DMS153 treated with DMSO at 0.1 percent for 48 hours (cell line): ENCODE measurements at regions not wholly inside any gene's neighbourhood (a gene's known extent, or its start where the extent isn't known, plus 50 kb on each side); places are given as distances from the start of the nearest gene placed in this dataset.

Source experiments
- DNase-seq: peaks from one replicate; lab custom pipeline; 2025; ENCODE audit not compliant: unreplicated experiment; lab: John Stamatoyannopoulos, UW

DNA sequence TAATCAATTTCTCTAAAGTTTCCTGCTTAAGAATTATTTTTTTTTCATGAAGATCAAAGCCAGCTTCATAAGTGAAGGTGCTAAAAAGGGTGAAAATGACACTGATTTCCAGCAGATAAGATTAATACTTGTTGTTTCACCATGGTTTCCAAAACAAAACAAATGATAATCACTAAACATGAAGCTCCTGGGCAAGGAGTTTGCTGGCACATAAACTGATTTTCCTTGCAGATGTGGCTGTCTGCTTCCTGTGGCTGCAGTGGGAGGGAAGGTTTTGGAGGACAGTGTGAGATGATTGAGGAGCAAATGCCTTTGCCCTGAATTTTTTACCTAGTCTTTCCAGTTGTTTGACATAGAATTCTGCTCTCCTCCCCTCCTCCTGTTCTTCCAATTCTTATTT lies 228.8 kb downstream of the DIPK2A start:
- DNase-seq = no peak

DNA sequence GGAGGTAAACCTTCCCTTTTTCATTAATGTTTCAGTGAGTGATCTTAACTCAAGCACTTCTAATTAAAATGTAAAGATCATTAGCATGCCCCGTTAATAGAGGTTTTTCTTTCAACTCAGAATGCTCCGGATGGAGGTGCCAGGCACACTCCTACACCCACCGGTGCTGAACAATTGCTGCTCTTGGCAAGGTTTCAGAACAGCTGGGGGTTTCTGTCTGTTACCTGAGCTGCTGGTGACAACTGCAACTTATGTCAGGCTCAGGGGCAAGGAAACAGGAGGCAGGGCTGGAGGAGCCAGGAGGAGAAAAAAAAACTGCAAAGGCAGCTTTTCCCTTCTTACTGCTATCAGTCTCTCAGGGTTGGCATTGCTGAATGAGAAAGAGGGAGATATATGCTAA lies 250.1 kb downstream of the DIPK2A start:
- peak; percentile 32 for DNase-seq

DNA sequence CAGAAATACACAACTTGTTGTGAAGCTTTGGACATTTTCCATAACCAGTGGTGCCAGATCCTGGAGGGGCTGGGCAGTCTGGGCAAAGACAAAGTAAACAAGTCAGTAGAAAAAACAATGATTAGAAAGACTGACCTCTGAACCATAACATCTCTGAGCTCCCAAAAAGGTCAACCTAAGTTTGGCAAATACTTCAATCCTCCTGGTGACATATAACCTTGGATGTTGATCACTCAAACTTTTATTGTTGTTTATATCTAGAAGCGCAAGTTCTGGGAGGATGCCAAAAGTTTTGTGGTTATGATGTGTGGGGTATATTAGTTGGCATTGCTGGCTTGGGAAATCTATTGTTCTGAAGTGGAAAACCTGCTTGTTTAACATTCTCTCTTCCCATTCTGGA lies 257.7 kb downstream of the DIPK2A start:
- DNase-seq = no peak

DNA sequence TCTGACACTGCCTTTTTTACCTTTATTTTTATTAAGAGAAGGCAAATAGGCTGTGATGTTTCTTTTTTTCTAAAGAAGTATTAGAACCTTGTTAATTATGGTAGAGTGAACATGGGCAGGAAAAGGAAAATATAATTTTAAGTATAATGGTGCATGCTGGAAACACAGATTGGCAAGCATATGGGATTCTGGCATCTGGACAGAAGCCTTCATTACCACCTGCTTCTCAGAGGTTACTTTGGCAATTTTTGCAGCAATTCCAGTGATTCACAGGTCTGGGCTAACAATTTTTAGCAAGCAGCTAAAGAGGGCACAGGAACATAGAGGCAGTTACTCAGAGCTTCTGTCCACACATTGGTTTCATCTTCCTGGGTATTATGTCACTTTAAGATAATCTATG lies 258.3 kb downstream of the DIPK2A start:
- DNase-seq = no peak

DNA sequence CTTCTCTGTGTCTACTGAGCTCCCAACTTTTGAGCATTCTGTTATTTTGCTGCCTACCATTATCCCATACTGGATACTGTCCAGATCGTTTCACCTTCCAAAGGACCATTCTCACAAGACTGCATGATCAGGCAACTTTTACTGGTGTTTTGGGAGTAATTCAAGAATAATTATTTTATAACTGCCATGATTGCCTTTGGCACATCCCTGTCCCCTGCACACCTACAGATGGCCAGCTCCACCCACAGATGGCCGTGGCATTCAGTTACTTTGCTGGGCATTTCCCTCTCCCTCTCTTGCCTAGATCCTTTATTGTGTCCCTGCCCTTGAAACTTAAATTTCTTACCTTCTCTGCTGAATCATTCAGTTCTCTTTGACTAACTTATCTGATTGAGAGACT lies 263.9 kb downstream of the DIPK2A start:
- no peak for DNase-seq

DNA sequence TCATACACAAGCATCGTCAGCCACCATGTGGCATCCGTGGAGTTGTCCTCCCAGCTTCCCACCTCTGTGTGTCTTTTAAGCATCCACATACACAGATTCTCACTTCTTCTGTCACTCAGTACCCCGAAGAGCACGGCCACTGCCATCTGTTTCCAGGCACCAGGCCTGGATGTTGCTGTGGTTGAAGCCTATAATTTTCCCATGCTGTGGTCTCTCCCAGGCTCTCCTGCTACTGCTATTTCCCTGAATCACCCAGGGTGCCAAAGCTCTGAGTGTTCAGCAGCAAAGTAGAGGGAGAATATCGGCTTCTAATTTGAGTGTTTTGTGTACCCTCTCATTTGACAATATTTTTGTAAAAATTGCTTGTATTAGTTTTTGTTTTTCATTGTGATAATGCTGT lies 265.7 kb downstream of the DIPK2A start:
- no peak for DNase-seq

DNA sequence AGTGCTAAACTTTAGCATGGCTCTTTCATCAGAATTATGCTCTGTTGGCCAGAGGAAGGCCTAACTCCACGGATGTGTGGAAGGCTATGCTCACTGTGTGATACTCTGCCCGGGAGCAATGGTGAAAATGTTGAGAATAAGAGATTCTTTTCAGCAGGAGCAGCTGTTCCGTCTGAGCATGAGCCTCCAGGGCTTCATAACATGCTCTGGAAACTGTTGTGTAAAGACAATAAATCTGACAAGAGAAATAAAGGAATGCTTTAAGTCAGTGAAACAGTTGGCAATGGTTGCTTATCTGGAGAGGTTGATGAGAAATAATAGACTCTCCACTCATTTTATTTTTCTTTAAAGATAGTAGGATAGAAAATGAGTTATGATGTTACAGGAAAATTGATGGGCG lies 269.8 kb downstream of the DIPK2A start:
- DNase-seq = no peak

DNA sequence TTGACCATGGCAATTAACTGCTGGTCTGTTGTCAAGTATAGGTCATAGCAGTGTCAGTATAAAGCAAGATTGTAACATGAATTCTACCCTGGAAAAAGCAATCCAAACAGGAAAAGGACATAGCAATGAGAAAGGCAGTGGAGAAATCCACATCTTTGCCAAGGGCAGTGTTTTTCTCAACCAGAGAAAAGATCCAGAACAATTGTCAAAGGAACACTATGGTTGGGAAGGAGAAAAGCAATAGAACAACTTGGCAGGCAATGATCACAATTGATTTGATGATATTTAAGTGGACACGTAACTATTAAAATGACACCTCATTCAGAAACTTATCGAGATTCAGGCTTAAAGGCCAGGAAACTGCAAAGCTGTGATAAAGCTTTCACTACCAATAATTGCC lies 271.1 kb downstream of the DIPK2A start:
- DNase-seq = no peak

DNA sequence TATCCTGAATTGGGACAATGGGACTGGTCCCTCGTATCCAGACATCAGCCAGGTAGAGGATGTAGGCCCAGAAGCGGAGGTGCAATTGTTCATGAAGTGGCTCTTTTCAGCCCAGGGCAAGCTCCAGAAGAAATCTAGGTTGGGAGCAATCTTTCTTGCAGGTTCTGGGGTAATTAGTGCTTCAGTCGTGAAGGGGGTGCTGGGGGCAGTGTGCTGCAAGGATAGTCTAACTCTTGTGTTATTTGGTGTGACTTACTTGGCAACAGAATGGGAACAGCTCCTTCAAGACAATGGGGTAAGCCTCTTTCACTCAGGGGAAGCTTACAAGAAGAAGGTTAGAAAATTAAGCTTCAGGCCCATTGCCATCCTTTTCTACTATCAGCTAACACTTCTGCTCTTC lies 273.0 kb downstream of the DIPK2A start:
- DNase-seq = no peak

DNA sequence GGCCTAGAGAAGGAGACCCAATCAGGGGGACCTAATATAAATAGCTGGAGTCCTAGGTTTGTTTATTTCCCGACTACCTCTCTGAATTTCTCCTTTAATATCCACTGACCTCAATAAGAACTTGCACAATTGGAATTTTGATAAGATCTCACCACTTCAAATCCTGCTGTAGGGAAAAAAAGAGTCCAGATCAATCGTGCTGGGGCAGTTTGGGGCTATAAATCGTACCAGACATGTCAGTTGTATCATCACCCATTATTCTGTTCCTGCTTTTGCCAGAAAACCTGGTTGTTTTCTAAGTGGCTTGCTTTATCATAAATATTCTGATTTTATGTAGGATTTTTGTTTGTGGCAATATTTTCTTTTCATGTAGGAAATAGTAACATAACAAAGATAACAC lies 281.3 kb downstream of the DIPK2A start:
- no peak for DNase-seq

DNA sequence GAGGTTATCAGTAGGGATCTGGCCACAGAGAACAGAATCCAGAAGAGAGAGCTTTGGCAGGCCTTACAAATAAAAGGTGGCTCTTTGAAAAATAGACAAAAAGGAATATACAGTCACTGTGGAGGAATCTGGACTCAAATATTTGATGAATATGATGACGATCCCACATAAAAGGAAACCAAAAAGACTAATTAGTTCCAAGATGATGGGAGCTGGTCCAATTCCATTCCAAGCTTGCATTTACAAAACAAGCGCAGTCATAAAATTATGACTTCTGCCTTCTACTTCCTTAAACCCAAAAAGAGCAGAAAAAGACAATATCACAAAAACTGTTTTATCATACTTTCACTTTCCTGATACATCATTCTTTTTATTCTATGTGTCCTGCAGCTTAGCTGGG lies 285.8 kb downstream of the DIPK2A start:
- DNase-seq = no peak

DNA sequence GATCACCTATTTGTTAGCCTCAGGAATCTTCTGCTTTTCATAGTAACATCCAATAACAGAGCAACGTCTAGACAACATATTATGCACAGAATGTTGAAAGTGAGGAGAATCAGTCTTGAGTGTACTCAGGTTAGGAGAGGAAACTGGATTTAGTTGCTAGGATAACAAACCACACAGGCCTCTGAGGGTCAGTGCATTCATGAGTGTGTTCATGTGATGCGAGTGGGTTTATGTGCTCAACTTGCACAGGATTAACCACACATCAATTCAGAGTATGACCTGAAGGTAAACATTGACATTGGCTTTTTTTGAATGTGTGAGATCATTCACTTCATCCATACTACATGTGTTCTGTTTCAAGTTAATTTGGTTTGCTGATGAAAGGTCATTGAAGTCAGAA lies 287.6 kb downstream of the DIPK2A start:
- peak; percentile 27 for DNase-seq

DNA sequence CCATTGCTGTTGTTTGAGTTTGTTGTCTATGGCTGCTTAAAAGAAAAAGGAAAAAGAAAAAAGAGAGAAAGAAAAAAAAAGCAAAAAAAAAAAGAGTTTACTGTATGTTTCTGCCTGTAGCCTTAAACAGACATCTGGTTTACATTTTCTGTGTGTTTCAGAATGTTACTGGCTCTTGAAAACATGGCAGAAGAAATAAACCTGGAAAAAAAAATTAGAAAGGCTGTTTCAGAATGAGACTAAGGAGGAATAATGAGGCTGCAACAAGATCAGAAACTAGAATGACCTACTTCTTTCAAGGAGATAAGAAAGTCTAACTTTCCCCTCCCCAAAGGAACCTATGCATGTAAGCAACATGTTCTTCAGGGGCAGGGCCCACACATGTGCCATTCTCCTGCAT lies 292.1 kb downstream of the DIPK2A start:
- no peak for DNase-seq

DNA sequence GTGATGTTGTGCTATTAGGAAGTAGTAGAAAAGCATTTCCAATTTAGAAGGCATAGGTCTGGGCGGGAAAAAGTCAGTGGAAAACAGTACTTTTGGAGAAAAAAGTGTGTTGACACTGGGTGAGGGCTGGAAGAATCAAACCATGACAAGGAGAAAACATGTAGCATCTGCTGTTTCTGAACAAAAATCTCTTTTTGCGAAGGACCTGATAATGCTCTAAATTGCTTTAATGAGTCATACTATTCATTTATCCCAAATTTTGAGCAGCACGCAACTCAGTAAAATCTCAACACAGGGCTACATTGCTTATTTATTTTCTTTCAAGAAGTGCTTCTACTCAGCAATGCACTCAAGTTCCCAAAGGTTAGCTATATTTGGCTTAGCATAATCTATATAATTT lies 292.7 kb downstream of the DIPK2A start:
- DNase-seq = no peak

DNA sequence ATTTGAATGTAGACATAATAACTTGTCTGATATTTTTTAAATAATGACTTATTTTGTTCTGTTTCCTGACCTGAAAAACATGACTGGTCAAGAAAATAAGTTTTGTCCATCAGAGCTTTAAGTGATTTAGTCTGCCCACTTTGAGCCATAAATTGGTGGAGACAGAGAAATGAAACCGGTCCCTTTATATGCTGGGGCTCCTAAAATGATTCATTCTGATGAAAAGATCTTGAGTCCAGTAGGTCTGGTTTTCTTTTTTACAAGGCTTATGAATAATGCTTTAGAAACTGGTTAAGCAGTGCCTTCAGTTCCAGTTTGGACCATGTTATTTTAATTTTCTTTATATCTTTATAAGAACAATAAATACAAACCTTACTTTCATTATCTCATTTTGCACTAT lies 293.2 kb downstream of the DIPK2A start:
- no peak for DNase-seq

DNA sequence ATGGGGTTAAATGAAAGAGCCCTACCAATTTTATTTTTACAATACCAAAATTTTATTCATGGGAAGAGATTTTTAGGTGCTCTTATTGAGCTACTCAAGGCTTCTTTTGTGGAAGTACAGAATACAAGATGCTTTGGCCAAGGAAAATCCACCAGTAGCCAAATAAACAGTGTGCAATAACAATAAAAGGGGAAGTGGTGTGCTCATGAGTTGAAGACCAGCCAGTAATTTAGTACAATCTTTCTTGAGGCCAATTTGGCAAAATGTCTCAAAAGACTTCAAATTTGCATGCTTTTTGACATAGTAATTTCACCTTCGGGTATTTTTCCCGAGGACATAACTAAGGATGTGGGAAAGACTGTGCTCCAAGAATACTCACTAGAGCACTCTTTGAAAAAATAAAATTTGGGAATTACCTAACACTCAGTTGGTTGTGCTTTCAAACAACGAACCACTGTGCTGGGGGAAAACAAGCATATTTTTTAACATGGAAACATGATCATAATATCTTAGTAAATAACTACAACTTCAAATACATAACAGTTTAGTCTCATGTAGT lies 294.0 kb downstream of the DIPK2A start:
- no peak for DNase-seq

DNA sequence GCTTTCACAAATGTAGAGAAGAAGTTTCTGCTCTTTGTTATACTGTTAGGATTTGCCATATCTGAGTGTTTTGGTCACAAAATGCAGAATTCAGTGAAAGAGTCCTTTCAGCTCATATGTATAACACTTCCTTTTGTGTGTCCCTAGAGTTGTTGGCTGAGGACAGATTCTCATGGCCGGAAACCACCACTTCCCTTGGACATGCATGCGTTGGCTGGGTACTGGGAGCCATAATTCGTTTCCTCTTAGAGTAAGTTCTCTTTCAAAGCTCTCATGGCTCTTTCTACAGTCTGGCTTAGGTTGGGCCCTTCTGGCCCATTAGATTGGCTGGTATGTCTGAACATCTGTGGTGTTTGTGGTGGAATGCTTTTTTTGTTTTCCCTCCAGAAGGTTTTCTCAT lies 298.5 kb downstream of the DIPK2A start:
- DNase-seq = no peak

DNA sequence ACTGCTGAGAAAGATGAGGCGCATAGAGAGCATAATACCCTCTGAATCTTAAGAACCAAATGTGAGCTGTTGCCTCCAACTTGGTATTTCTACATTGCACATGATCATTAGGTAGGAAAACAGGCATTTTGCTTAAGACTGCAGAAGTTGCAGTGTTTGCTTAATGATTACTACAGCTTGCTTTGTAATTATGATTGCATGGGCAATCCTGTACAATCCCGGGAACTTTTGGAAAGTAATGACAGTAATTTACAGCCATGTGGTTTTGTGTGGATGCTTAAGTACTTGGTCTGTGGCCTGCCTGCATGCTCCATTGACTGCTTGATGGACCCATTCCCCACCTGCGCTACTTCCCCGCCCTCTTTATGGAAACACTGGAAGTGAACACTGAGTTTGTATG lies 301.1 kb downstream of the DIPK2A start:
- DNase-seq = no peak

DNA sequence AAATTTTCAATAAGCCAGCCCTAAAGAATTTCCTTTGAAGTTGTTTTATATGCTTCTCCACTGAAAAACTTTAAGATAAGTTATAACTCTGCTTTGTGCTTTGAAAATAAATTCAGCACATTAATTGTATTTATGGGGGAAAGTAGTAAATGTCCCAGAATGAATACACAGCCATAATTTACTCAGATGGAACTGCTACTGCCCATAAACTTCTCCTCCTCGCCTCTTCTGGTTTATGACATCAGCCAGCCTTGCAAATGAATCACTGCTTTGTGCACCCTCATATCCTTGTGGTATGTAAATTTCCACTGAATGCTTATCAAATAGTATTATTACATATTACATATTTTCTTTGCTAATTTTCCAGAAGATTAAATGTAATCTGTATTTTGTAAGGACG lies 302.0 kb downstream of the DIPK2A start:
- no peak for DNase-seq

DNA sequence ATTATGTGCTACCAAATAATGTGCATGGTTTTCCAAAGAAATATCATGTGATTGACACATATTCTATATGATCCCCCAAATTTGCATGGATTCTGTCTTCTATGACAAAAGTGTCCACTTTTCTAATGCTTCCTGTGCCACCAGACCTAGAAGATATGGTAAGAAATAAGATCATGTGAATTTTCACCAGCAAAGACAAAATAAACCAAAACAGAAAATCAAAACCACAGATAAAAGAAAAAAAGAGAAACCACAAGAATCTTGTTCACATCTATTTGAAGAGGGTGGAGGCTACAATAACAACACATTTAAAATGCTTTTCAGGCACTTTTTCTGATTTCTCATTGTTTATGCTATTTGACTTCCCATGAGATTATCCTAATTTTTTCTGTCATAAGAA lies 303.4 kb downstream of the DIPK2A start:
- no peak for DNase-seq

DNA sequence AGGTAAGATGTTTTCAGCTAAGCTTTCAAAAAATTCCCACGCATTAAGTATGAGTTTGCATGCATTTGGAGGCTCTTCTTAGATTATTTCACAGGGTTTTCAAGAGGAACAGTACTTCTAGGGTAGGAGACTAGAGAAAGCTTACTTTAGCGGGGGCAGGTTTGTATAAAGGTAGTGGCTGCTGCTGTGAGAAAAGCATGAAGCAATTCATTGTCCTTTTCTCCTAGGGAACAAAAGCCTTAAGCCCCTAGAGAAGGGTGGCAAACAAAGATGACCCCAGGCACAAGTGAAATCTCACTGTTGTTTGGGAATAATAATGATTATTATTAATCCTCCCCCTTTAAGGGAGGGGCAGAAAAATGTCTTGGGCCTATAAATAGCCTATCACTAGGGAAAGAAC lies 310.7 kb downstream of the DIPK2A start:
- DNase-seq = no peak

DNA sequence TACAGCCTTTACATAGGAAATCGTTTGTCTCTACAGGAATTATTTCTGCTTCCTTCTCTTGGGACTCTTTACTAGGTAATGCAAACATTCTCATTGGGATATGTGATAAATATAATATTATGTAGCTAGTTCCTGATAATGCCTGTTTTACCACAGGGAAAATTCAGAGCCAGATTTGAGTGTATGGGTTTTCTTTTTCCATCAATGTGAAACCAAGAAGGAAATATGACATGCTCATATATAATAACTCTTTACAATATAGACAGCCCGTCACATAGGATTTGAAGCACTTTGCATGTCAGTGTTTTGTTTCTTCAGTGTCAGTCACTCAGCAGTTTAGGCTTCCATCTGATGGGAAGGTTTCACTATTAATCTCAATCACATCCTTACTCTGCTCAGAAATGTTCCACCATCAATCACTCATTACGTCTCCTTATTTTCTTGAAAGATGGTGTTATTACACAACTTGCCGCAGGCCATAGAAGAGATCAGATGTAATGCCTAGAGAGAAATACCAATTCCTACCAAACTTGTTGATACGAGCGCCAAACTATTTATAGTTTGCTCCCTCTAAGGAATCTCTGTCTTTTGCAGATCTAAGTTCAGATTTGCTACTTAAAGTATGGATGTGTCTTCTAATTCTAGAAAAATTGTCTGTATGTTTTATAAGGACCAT lies 314.8 kb downstream of the DIPK2A start:
- DNase-seq = no peak

DNA sequence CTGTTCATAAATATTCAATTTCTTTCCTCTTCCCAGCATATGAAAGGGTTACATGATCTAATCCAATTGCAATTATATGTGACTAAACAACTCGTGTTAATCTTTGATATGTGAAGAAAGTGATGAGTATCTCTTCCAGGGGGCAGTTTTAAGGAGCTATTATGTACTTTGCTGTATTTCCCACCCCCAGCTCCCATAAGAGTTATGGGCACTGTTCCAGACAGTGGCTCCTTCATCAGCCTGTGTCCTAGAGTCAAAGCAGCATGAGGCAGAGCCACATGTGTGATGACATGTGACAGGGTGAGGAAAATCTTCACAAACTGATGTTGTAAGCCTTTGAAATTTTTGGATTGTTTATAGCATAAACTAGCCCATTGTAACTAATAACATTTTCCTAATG lies 315.4 kb downstream of the DIPK2A start:
- no peak for DNase-seq
